Astrocyte of the cerebellum (primary cell): ENCODE measurements at regions not wholly inside any gene's neighbourhood (a gene's known extent, or its start where the extent isn't known, plus 50 kb on each side); places are given as distances from the start of the nearest gene placed in this dataset.

Experiments used
- DNase-seq: peaks from one replicate; pipeline ENCODE4 v3.0.0-alpha.2; 2011; ENCODE audit warnings: low read depth
- H3K4me3 ChIP-seq: 2 replicates; pipeline ENCODE4 v1.5.1; 2011; ENCODE audit warnings: mild to moderate bottlenecking, low read depth, low read length, moderate library complexity
- CTCF ChIP-seq: IDR thresholded peaks from 2 replicates; pipeline ENCODE4 v1.5.1; 2012; ENCODE audit warnings: low read length, low read depth, moderate library complexity, mild to moderate bottlenecking; ENCODE audit errors: missing control alignments
- in situ Hi-C: cut with HindIII; loops from 2 replicates; pipeline ENCODE4 v1.10.0; 2017; ENCODE audit warnings: low sequenced_read_pairs

DNA sequence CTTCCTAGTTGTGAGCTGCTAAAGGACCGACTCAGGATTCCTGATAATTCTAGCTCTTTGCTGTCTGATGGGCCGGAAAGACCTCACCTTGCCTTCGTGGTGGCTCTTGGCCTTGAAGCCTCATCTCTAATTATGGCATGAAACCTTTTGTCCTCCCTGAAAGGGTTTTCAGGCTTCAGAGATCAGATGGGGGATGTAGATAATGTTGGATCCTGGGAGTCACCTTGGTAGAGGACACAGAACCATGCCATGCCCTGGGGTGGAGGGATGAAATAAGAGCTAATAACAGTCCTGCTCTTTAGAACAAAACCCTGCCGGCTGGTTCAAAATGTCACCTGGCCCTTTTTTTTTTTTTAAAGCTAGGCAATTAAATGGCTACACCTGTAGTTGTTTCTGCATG lies 50.8 kb upstream of the SYN2 start:
- DNase-seq: no peak
- no peak for TF ChIP-seq CTCF
- in situ Hi-C loops: no loop called here
- H3K4me3 ChIP-seq: no peak overlapping the region

DNA sequence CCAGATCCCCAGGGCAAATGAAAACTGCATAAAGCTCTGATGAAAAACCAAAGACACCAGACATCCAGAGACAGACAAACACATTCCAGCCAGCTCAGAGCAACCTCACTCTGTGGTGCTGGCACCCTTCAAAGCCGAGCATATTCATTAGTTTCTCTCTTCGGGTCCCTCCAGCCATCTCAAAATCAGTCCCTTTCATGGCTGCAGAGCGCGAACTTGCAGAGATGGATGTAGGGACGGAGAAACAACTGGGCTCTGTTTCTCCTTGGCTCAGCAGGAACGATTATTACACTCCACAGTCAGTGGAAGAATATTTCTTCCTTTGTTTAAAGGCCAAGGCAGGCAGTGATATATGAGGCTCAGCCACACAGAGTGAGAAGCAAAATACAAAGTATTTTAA lies 50.4 kb upstream of the SYN2 start:
- no peak for TF ChIP-seq CTCF
- DNase-seq: no peak
- H3K4me3 ChIP-seq: no peak overlapping the region
- in situ Hi-C loops: no loop called here

GRCh38 chr3:11954312-11954934 lies 49.8 kb upstream of the SYN2 start:
- no peak for TF ChIP-seq CTCF
- no peak overlapping the region for H3K4me3 ChIP-seq
- in situ Hi-C loops: no loop called here
- DNase-seq: no peak
